Left hindlimb (tissue), 1 donor: ENCODE measurements at regions not wholly inside any gene's neighbourhood (a gene's known extent, or its start where the extent isn't known, plus 50 kb on each side); places are given as distances from the start of the nearest gene placed in this dataset.
"Not testable (repeated sequence)": the region's sequence is repeated elsewhere in the genome, so short reads cannot be mapped to it uniquely, and the experiment has no call there.

Experiments used
- DNase-seq: peaks from one replicate; pipeline ENCODE4 v3.0.0-alpha.2; 2018

DNA sequence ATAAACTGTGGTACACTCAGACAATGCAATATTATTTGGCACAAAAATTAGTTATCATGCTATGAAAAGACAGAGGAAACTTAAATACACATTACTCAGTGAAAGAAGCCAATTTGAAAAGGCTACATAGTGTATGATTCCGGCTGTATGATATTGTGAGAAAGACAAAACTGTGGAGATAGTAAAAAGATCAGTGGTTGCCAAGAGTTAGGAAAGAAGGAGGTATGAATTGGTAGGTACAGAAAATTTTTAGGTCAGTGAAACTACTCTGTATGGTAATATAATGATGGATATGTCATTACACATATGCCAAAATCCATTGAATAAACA lies 458.8 kb upstream of the CBLB start:
- no peak for DNase-seq

DNA sequence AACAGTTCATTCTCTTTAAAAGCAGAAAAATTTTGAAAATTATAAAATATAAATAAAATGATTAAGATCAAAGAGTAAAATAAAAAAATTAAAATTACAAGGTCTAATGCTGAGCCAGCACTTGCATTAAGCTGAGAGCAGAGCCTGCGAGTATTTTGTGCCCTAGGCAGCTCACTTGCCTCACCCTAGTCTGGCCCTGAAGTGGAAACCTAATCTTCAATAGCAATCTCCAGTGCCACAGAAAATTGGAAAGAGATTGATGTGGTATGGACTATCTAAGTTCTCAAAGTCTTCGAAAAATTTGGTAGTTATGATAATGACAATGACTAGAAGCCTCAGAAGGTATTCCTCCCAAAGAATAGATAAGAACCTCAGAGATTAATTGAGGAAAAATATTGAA lies 459.4 kb upstream of the CBLB start:
- DNase-seq, result no peak

DNA sequence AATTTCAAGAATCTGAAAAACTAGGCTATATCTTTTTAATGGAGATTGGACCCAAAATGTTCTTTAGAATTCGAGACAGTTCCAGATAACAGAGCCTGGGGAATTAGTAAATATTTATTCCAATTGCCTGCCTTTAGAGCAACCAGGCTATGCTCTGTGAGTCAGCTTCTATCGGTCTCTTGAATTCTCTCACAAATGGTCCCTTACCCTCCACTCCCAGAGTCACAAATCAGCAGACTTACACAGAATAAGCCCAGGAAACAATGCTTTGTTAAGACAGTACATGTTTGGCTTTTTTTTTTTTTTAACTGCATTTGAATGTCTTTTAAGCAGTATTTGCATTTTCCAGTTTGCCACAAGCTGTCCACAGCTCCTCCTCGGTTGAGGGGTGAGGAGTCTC lies 460.7 kb upstream of the CBLB start:
- DNase-seq, result no peak

DNA sequence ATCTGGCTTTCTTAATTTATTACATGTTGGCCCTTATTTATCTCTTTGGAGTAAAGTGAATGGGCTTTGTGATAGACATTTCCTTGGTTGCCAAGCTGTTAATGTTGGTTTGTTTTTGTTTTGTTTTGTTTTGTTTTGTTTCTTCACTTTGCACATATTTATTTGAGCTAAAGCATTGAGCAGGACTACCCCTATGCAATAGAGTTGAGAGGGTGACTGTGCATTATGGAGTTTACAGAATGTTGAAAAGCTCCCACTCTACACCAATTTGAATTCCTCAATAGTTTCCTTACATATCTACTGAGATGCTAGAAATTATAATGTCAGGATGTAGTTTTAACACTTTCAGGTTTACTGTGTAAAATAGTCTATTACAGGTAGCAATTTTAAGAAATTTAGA lies 462.8 kb upstream of the CBLB start:
- DNase-seq, result no peak

DNA sequence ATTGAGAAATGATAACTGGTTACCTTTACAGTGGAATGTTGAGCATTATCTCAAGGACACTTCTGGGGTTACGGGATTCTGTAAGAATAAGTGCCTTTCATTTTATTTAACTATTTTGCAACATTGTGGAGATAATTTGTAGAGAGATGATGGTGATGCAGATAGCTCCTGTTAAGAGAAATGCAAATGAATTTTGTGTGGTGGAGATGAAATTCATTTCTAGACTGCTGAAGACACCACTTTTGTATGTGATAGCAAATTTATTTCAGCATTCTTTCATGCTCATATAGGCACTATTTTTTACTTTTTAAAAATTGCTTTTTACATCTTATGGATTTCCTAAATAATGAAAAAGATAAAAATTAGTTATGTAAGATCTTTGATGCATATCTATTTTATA lies 463.3 kb upstream of the CBLB start:
- no peak for DNase-seq

DNA sequence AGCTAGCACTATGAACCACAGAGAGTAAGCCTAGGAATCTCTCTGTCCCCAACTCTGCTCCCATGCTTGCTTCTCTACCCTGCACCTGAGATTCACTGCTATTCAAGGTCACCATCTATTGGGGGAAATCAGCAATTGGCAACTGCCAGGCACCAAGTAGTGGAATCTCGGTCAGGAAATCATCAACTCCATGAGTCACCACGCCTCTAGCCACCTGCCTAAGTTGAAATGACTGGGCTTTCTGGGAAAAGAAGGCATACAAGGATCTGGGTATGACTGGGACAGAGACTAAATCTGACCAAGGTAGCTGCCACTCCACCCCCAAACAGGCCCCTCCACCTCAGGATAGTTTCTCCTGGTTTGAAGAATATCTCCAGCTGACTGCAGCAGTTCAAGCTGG lies 464.1 kb upstream of the CBLB start:
- no peak for DNase-seq

DNA sequence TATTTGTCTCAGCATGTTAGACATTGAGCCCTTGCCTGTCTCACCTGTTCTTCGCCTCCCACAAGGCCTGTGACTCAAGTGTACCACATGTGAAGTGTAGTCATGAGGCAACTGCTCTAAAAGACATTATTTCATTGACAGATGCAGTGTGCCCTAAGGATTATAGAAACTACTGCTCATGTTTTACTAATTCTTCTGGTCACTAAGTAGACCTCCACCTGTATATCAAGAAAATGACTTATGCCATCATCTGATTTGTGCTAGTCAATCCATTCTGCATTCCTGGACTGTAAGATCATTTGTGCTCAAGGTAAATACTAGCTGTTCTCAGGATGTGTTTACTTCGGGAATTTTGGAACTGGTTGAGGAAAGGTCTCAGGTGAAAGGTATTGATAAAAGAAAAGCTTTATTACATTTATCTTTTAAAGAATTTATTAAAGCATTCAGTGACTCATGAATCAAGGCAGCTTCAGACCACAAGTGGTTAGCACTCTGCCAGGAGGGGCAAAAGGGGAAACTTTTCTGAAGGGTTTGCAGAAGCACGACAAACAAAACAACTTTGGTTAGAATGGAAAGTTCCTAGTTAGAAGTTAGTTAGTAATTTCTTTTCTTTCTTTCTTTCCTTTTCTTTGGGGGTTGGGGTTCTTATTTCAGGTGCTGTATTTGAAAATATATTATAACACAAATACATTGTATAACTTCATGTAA lies 465.3 kb upstream of the CBLB start:
- no peak for DNase-seq

DNA sequence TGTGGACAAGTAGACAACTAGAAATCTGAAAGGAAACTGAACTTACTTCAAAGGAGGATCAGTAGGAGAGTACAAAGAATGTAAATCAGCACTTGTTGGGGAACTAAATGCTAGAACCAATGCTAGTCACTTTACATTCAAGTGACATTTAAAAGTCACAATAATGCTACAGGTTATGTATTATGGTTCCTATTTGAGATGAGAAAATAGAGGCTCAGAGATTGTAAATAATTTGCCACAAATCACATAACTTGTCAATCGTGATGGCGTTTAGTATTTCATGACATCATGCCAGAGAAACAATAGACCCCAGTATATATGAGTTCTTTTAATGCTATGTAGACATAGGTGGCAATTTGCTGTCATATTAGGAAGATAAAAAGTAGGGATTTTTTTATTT lies 467.8 kb upstream of the CBLB start:
- DNase-seq, result no peak

DNA sequence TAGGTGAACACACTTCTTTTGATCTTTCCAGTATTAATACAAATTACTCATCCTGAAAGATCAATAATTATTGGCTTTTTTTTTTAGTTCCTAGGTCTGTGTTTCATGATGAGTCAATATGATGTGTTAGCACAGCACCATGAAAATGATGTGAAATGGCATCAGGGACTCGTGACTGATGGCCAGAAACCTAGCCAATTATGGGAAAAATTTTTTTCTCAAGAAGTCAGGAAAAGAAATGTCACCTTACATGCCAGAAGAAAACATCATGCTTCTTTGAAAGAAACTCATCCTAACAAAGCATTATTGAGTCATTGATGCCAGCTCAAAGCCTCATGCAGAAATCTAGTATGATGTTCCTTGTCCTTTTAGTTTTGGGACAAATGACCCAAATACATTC lies 468.3 kb upstream of the CBLB start:
- no peak for DNase-seq

DNA sequence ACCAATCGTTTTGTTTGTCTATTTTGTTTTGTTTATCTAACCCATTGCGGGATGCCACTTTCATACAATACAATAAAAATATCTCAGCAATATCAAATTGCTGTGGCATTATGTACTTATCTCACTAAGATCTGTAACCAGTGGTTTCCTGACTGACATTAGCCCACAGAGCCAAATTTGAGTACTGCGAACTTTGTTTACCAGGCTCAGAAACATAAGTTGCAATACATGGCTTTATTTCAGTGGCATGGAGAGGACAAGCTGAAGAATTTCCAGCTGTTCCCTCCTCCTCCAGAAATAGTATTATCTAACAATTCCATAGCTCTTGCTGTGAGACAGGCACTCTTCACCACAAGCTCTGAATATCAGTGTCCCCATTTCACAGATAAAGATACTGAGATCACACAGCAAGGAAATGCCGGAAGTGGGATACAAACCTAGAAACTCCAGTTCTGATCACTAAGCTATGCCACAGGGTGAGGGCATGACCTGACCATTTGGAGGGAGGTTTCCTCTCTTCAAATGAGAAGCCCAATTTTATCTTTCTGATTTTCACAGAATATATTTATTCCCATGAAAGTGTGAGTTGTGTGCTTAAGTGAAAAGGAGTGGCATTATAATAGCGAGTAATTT lies 469.9 kb upstream of the CBLB start:
- DNase-seq, result no peak

DNA sequence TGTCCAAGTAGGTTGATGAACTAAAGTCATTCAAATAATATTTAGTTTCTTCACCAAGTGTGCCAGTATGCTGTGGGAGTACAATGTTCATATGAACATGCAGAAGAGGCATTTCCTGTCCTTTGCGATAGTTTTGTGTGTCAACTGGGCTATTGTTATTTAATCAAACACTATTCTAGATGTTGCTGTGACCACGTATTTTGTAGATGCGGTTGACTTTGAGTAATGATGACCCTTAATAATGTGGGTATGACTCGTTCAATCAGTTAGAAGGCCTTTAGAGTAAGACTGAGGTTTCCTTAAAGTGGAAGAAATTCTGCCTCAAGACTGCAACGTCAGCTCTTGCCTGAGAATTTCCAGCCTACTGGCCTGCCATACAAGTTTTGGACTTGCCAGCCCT lies 470.7 kb upstream of the CBLB start:
- DNase-seq, result no peak

DNA sequence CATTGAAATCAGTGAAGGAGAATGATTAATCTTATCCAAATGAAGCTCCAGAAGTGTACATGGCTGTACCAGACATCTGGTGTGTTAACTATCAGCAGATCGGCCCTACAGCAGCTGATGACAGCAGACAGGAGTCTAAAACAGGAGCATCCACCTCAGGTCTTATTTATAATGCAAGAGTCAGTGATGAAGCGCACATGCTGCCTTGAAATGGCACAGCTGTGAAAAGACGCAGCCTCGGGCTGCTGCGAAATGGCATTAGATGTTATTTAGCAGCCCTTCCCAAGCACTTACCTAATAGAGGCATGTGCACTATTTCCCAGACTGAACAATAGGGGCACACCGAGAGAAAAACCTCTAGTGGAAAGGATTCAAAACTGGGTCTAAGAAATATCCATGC lies 472.3 kb upstream of the CBLB start:
- DNase-seq, result no peak

DNA sequence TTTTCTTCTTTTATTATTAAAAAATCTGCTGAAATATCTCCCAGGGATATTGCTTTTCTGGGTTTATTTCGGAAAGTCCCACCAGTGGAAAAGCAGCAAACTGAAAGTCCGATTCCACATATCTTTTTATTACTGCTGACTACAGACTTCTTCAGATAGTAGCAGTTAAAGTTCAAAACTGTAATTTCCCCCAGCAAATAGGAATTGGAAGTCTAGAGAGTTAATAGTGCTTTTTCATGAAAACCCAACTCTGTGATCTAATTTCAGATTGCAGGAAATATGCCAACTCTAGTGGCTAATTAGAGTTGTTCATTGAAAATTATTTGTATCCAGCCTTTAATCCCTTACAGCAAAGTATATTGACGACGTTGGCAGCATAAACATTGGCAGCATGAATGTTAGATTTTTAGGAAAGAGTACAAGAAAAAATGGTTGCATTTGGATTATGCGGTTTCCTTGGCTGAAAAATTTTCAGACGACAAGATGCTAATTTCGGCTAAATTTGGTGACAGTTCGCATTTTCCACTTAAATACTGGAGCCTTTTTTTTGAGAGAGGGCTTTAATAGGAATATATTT lies 472.9 kb upstream of the CBLB start:
- no peak for DNase-seq

DNA sequence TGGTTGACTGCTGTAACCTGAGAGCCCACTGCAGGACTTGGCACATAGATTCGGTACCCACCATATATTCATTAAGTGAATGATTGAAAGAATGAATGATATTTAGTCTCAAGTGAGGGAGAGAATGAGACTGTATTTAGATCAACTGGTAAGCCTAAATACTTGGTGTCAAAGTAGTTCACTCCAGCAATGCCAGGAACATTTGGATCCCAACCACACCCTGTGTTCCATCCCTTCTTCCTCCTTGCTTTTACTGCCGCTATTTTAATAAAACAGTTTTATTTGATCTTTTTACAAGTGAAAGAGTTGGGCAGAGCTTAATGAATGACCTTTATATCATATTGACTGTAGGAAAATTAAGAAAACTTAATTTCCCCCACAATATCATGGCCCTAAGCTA lies 473.6 kb upstream of the CBLB start:
- no peak for DNase-seq

DNA sequence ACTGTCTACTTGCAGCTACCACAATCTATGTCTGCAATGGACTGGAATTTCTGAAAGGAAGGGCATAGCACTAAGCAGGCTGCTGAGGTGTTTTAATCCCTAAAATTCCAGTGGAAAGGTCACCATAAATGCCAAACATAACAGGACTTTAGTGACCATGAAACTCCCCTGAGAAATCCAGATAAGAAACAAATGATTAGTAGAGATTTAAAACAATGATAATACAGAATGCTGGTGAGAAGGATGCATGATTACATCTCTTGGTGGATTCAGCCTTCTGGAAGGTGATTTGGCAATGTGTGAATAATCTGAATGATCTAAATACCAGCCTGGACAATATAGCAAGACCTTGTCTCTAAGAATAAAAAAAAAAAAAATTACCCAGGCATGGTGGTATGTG lies 475.0 kb upstream of the CBLB start:
- DNase-seq, result no peak

DNA sequence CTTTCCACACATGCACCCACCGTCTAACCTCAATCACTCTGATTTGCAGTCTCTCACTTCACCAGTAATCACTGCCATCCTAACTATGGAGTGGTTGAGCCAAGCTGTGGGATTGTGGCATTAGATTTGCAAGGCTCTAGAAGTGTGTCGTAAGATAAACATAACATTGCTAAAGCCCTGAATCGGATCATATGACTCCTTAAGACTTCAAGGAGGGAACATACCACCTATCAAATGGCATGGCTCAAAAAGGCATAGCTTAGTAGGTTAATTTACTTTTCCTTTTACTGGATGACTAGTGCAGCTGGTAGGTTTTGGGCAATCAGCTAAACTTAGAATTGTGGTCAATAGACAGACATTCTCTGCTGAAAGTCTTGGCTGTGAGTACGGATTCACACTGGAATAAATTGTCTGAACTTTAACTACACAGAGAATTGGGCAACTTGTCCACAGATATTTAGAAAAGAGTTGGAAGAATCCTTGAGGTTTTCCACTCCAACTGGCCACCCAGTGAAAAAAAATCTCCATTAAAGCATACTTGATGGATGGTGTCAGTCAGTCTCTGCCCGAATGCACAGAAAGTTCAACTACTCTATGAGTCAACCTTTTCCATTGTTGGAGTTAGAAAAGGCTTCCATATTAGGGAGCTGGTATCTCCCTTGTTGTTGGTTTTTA lies 476.7 kb upstream of the CBLB start:
- no peak for DNase-seq

DNA sequence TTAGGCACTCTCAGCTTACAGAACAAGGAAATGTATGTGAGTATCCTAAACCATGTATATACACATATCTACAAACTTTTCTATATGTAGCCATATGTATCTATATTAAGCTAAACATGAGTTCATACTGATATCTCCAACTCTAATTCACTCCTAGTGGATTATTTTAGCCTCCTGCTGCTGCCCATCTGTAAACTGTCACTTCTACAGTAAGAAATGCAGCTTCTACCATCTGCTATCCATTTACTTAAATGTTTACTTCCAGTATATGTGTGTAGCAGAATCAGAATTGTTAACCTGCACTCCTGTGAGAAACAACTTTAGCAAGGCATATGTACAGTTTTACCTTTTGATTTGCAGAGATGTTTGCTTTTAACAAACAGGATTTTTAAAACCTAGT lies 478.5 kb upstream of the CBLB start:
- no peak for DNase-seq

DNA sequence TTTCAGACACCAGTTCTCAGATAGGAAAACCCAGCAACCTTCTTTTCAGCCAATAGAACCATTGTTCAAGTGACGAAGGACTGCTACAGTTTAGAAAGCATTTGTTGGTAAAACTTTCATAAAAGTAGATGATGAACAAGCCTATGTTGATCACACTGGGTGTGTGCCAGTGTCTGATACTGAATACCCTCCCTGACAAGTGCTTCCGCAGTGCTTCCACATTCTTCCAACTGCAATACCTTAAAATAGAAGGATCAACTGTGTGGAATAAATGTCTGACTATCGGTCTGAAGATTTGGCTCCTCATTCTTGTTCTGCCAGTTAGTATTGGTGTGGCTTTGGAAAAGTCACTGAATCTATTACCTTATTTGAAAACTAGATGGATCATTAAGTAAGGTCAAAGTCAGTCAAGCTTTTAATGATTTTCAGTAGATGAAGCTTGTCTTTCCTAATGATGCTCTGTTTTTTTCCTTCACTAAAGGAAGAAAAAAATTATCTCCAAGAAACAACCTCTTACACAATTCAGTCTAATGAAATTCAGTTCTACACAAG lies 479.4 kb upstream of the CBLB start:
- DNase-seq, result no peak

DNA sequence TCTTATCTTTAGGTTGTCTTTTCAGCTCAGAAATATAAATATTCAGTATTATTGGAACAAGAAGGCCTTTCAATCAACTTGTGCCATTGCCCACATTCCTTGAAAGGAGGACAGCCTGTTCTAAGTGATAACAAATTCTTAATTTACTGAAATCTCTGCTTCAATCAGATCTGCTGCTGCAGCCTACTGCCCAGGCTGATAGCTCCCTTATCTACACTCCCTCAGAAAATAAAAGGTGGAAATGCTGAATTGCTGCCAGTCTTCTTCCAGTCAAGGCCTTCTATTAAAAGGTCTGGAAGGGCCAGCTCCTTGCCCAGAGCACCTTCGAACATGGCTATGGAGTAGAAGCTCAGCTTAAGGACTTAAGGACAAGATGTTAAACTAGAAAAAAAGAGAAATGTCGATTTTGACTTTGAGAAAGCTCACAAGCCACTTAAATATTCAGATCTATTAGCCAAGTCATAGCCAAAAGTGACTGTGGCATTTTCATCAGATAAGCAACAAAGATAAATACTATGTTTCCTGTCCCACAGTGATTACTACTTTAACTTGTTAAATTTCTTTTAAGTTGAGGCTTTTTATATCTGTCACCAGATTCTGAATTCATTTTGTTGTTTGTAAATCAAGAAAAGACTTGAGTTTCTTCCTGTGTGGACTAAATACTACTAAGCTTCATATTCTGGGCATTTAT lies 480.5 kb upstream of the CBLB start:
- DNase-seq, result no peak

DNA sequence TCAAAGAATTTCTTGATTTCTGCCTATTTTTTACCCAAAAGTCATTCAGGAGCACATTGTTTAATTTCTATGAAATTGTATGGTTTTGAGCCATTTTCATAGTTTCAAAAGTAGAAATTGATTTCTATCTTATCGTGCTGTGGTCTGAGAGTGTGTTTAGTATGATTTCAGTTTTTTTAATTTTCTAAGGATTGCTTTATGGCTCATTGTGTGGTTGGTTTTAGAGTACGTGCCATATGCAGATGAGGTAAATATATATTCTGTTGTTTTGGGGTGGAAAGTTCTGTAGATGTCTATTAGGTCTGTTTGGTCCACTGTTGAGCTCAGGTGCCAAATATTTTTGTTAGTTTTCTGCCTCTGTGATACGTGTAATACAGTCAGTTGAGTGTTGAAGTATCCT lies 487.1 kb upstream of the CBLB start:
- DNase-seq, result no peak

DNA sequence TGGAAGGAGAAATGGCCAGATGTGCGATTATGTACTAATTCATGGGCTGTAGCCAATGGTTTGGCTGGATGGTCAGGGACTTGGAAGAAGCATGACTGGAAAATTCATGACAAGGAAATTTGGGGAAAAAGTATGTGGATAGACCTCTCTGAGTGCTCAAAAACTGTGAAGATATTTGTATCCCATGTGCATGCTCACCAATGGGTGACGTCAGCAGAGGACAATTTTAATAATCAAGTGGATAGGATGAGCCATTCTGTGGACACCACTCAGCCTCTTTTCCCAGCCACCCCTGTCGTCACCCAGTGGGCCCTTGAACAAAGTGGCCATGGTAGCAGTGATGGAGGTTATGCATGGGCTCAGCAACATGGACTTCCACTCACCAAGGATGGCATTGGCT lies 490.9 kb upstream of the CBLB start:
- DNase-seq, result no peak

DNA sequence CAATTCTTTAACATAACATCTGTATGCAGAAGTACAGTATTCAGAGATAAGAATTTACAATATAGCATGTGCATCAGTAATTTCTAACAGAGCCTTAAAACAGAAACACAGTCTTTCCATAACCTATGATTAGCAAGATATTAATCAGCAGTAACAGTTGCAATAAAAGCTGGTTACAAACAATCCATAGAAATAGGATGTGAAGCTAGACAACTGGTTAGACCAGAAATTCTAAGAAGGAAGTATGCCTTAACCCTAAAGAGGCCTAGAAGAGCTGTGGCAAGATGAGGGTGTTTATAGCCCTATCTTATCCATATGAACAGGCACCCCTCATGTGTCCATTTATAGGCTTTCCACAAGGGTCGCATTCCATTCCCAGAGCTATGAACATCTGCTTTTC lies 492.1 kb upstream of the CBLB start:
- DNase-seq, result not testable (repeated sequence)

DNA sequence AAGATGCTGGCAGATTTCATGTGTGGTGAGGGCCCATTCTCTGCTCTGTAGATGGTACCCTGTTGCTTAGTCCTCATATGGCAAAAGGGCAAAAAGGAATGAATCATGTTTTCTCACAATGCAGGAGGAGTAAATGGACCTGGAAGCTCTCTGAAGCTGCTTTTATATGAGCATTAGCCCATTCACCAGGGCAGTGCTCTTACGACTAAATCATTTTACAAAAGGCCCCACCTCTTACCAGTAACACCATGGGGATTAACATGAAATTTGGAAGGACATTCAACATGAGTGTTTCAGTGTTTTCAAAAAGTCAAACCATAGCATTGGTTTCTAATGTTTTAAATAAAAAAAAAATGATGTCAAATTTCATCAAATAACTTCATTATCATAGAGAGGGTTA lies 495.7 kb upstream of the CBLB start:
- DNase-seq, result no peak
